H1 (cell line): ENCODE measurements at regions not wholly inside any gene's neighbourhood (a gene's known extent, or its start where the extent isn't known, plus 50 kb on each side); places are given as distances from the start of the nearest gene placed in this dataset.

Experiments used
- CTCF ChIA-PET: fragments of 300-600 bp; sonication (Branson Sonifier 250); formaldehyde crosslinking; loops from one replicate; lab custom pipeline; 2021; ENCODE audit not compliant: partially characterized antibody; lab: Charles Lee
- POLR2A ChIA-PET: fragments of 300-600 bp; sonication (Branson Sonifier 250); formaldehyde crosslinking; loops from one replicate; lab custom pipeline; 2021; ENCODE audit warnings: inconsistent platforms; ENCODE audit not compliant: partially characterized antibody; lab: Charles Lee
- DNase-seq, 2 experiments: peaks; one replicate each; pipeline versions ENCODE4 v3.0.0 to v3.0.0-alpha.2; 2010 to 2022; ENCODE audit warnings: low spot score in 2 of 2, low read depth in 1 of 2, mixed read lengths in 1 of 2
- FAIRE-seq: peaks from 2 replicates; lab custom pipeline; 2011; peaks lifted over from hg19 to GRCh38; lab: Jason Lieb, UNC
- H2AFZ ChIP-seq: 2 replicates; pipeline ENCODE4 v1.8.1; 2012; ENCODE audit warnings: low read length, inconsistent platforms
- H2AK5ac ChIP-seq: 2 replicates; pipeline ENCODE4 v1.6.1; 2013; ENCODE audit warnings: low read depth, low read length
- H2BK120ac ChIP-seq: replicated peaks from 2 replicates; pipeline ENCODE3; 2013; ENCODE audit warnings: low read depth, low read length, inconsistent platforms
- H2BK12ac ChIP-seq: 2 replicates; pipeline ENCODE4 v1.6.1; 2013; ENCODE audit warnings: low read depth, low read length
- H2BK15ac ChIP-seq: 2 replicates; pipeline ENCODE4 v1.6.1; 2013; ENCODE audit warnings: low read length
- H2BK20ac ChIP-seq: 2 replicates; pipeline ENCODE4 v1.6.1; 2013; ENCODE audit warnings: low read length
- H2BK5ac ChIP-seq: 2 replicates; pipeline ENCODE4 v1.6.1; 2013; ENCODE audit warnings: low read depth, low read length
- H3K14ac ChIP-seq: 2 replicates; pipeline ENCODE4 v1.6.1; 2013; ENCODE audit warnings: inconsistent platforms; ENCODE audit not compliant: insufficient read length
- H3K18ac ChIP-seq: 2 replicates; pipeline ENCODE4 v1.6.1; 2013; ENCODE audit warnings: low read length; ENCODE audit errors: extremely low read depth
- H3K23ac ChIP-seq: 2 replicates; pipeline ENCODE4 v1.6.1; 2013; ENCODE audit warnings: inconsistent platforms; ENCODE audit not compliant: insufficient read length
- H3K23me2 ChIP-seq: 2 replicates; pipeline ENCODE4 v1.6.1; 2013; ENCODE audit warnings: low read depth, low read length
- H3K27ac ChIP-seq: 2 replicates; pipeline ENCODE4 v1.6.1; 2011; ENCODE audit warnings: low read depth, low read length, inconsistent platforms
- H3K27me3 ChIP-seq, 4 experiments: replicated peaks in 1 of 4; 1 replicate in 1 of 4; 2 replicates in 3 of 4; pipeline versions ENCODE4 v1.6.1 to v1.8.1; 2011 to 2013; ENCODE audit warnings: low read length in 3 of 4, mild to moderate bottlenecking in 3 of 4, inconsistent platforms in 2 of 4, mixed read lengths in 2 of 4, moderate library complexity in 1 of 4; ENCODE audit not compliant: control insufficient read depth in 3 of 4, insufficient read depth in 3 of 4; ENCODE audit errors: extremely low read depth in 1 of 4
- H3K36me3 ChIP-seq, 4 experiments: 2 replicates each; pipeline versions ENCODE4 v1.6.1 to v1.8.1; 2011 to 2013; ENCODE audit warnings: mild to moderate bottlenecking in 4 of 4, low read length in 3 of 4, moderate library complexity in 2 of 4, control low read depth in 1 of 4, inconsistent platforms in 1 of 4; ENCODE audit not compliant: insufficient read depth in 4 of 4, control insufficient read depth in 2 of 4
- H3K4ac ChIP-seq: replicated peaks from 2 replicates; pipeline ENCODE3; 2013; ENCODE audit warnings: low read length, low read depth, mixed read lengths, inconsistent platforms; ENCODE audit not compliant: insufficient read length
- H3K4me1 ChIP-seq, 4 experiments: replicated peaks in 1 of 4; 1 replicate in 1 of 4; 2 replicates in 3 of 4; pipeline versions ENCODE4 v1.6.1 to v1.8.1; 2011 to 2013; ENCODE audit warnings: low read length in 3 of 4, inconsistent platforms in 2 of 4, mixed read lengths in 1 of 4; ENCODE audit not compliant: insufficient read depth in 4 of 4, control insufficient read depth in 3 of 4
- H3K4me2 ChIP-seq, 2 experiments: 2 replicates each; pipeline versions ENCODE4 v1.6.1 to v1.8.1; 2011 to 2013; ENCODE audit warnings: low read depth in 2 of 2, low read length in 2 of 2, control low read depth in 1 of 2, inconsistent platforms in 1 of 2, mild to moderate bottlenecking in 1 of 2; ENCODE audit not compliant: insufficient read depth in 1 of 2
- H3K4me3 ChIP-seq, 4 experiments: fragments of 200-600, 300-600 bp in 1 of 4; sonication (generic), shearing (Covaris generic), sonication (Bioruptor Twin) in 1 of 4; 2 replicates each; pipeline versions ENCODE4 v1.5.1 to v1.8.1; 2011 to 2016; ENCODE audit warnings: low read length in 4 of 4, low read depth in 3 of 4, control low read depth in 2 of 4, inconsistent platforms in 2 of 4, mild to moderate bottlenecking in 2 of 4, mixed read lengths in 1 of 4, moderate library complexity in 1 of 4; ENCODE audit not compliant: insufficient read depth in 2 of 4; ENCODE audit errors: extremely low read depth in 1 of 4
- H3K56ac ChIP-seq: replicated peaks from 2 replicates; pipeline ENCODE3; 2013; ENCODE audit warnings: low read depth, mild to moderate bottlenecking, mixed read lengths, low read length, inconsistent platforms; ENCODE audit not compliant: insufficient read length
- H3K79me1 ChIP-seq: 2 replicates; pipeline ENCODE4 v1.6.1; 2013; ENCODE audit warnings: low read depth, low read length, control low read depth
- H3K79me2 ChIP-seq, 2 experiments: 2 replicates each; pipeline versions ENCODE4 v1.6.1 to v1.8.1; 2012 to 2013; ENCODE audit warnings: low read length in 2 of 2, mild to moderate bottlenecking in 2 of 2, inconsistent platforms in 1 of 2; ENCODE audit not compliant: insufficient read depth in 2 of 2, control insufficient read depth in 1 of 2
- H3K9ac ChIP-seq, 4 experiments: replicated peaks in 1 of 4; 1 replicate in 1 of 4; 2 replicates in 3 of 4; pipeline versions ENCODE4 v1.6.1 to v1.8.1; 2011 to 2013; ENCODE audit warnings: low read depth in 3 of 4, low read length in 3 of 4, control low read depth in 2 of 4, mild to moderate bottlenecking in 2 of 4, moderate library complexity in 2 of 4, inconsistent platforms in 1 of 4; ENCODE audit errors: extremely low read depth in 1 of 4
- H3K9me3 ChIP-seq, 2 experiments: 2 replicates each; pipeline versions ENCODE4 v1.6.1 to v1.8.1; 2012 to 2013; ENCODE audit warnings: mild to moderate bottlenecking in 2 of 2, moderate library complexity in 2 of 2, control low read depth in 1 of 2, inconsistent platforms in 1 of 2, low read depth in 1 of 2, low read length in 1 of 2, mixed read lengths in 1 of 2; ENCODE audit not compliant: insufficient read depth in 2 of 2
- H4K20me1 ChIP-seq, 2 experiments: replicated peaks in 1 of 2; 2 replicates each; pipeline versions ENCODE3 to v1.8.1; 2011 to 2013; ENCODE audit warnings: inconsistent platforms in 2 of 2, low read length in 2 of 2, mild to moderate bottlenecking in 1 of 2; ENCODE audit not compliant: insufficient read depth in 2 of 2, control insufficient read depth in 1 of 2
- H4K5ac ChIP-seq: 2 replicates; pipeline ENCODE4 v1.6.1; 2013; ENCODE audit warnings: low read length, low read depth, mixed read lengths, inconsistent platforms; ENCODE audit not compliant: insufficient read length
- H4K8ac ChIP-seq: 2 replicates; pipeline ENCODE4 v1.8.0; 2013; ENCODE audit warnings: mild to moderate bottlenecking, moderate library complexity, low read length, inconsistent platforms; ENCODE audit not compliant: insufficient read depth; ENCODE audit errors: extremely low read depth
- H4K91ac ChIP-seq: replicated peaks from 2 replicates; pipeline ENCODE3; 2013; ENCODE audit warnings: low read length, mixed read lengths, inconsistent platforms; ENCODE audit not compliant: insufficient read length
- BRCA1 ChIP-seq: IDR thresholded peaks from 2 replicates; pipeline ENCODE4 v1.6.1; 2012; ENCODE audit warnings: low read depth, low read length, improper control_type of control experiment
- CBX8 ChIP-seq: fragments of 300-800, 300-1000 bp; sonication (generic); IDR thresholded peaks from 2 replicates; pipeline ENCODE4 v1.7.1; 2016; ENCODE audit warnings: low read depth, low read length, borderline replicate concordance
- CHD2 ChIP-seq: IDR thresholded peaks from 2 replicates; pipeline ENCODE4 v1.6.1; 2012; ENCODE audit warnings: low read length, improper control_type of control experiment
- CREB1 ChIP-seq: IDR thresholded peaks from 2 replicates; pipeline ENCODE4 v1.6.1; 2012; ENCODE audit warnings: inconsistent platforms
- EZH2 ChIP-seq: fragments of 200-600 bp; sonication (generic); IDR thresholded peaks from 2 replicates; pipeline ENCODE4 v1.7.1; 2012; ENCODE audit warnings: low read depth, mild to moderate bottlenecking, moderate library complexity, low read length, inconsistent platforms; ENCODE audit not compliant: severe bottlenecking
- JUN ChIP-seq: IDR thresholded peaks from 2 replicates; pipeline ENCODE4 v1.6.1; 2011; ENCODE audit warnings: low read depth, mild to moderate bottlenecking, improper control_type of control experiment, low read length
- JUND ChIP-seq: IDR thresholded peaks from 2 replicates; pipeline ENCODE4 v1.6.1; 2011; ENCODE audit warnings: mild to moderate bottlenecking, improper control_type of control experiment, low read length
- MAFK ChIP-seq: IDR thresholded peaks from 2 replicates; pipeline ENCODE4 v1.6.1; 2012; ENCODE audit warnings: low read depth, mild to moderate bottlenecking, improper control_type of control experiment, low read length
- MAX ChIP-seq: IDR thresholded peaks from 2 replicates; pipeline ENCODE4 v1.6.1; 2012; ENCODE audit warnings: inconsistent platforms
- NANOG ChIP-seq: IDR thresholded peaks from 2 replicates; pipeline ENCODE4 v1.6.1; 2011; ENCODE audit warnings: low read length, low read depth, mild to moderate bottlenecking, inconsistent platforms; ENCODE audit not compliant: insufficient read depth, poor library complexity, severe bottlenecking
- PHF8 ChIP-seq: fragments of 200-600 bp; sonication (generic); conservative IDR thresholded peaks from 2 replicates; pipeline ENCODE4 v1.7.1; 2012; ENCODE audit warnings: low read depth, mild to moderate bottlenecking, inconsistent platforms, low read length, moderate library complexity
- POLR2A ChIP-seq, 2 experiments: IDR thresholded peaks; 1 replicate in 1 of 2; 2 replicates in 1 of 2; pipeline ENCODE4 v1.6.1; 2011; ENCODE audit warnings: low read depth in 2 of 2, low read length in 2 of 2, mild to moderate bottlenecking in 2 of 2; ENCODE audit errors: control extremely low read depth in 1 of 2
- POLR2AphosphoS5 ChIP-seq: IDR thresholded peaks from 2 replicates; pipeline ENCODE4 v1.6.1; 2011; ENCODE audit warnings: low read depth, low read length
- RNF2 ChIP-seq: fragments of 200-900, 300-1000 bp; sonication (generic); IDR thresholded peaks from 2 replicates; pipeline ENCODE4 v1.7.1; 2016; ENCODE audit warnings: borderline replicate concordance, low read depth, mild to moderate bottlenecking, antibody characterized with exemption, low read length; ENCODE audit not compliant: poor library complexity, severe bottlenecking; ENCODE audit errors: missing control alignments
- SP2 ChIP-seq: IDR thresholded peaks from 2 replicates; pipeline ENCODE4 v1.6.1; 2012; ENCODE audit warnings: mild to moderate bottlenecking, low read length, inconsistent platforms
- SP4 ChIP-seq: IDR thresholded peaks from 2 replicates; pipeline ENCODE4 v1.6.1; 2012; ENCODE audit warnings: low read length, inconsistent platforms
- TCF12 ChIP-seq: IDR thresholded peaks from 2 replicates; pipeline ENCODE4 v1.6.1; 2011; ENCODE audit warnings: low read depth, mild to moderate bottlenecking, low read length
- YY1 ChIP-seq: IDR thresholded peaks from 2 replicates; pipeline ENCODE4 v1.6.1; 2011; ENCODE audit warnings: low read depth, mild to moderate bottlenecking, low read length

- Histone ChIP-seq H3K23ac (no peak overlapping the region), H4K5ac (no peak overlapping the region), H3K27me3 (no peaks in the 10 kb centered on the region), H3K56ac (no peak overlapping the region), H3K27ac (no peak overlapping the region), H4K8ac (no peak overlapping the region), H2BK5ac (no peak overlapping the region), H3K4me3 (no peak overlapping the region), H3K4ac (no peak overlapping the region), H2AFZ (no peak overlapping the region), H3K79me1 (no peaks in the 10 kb centered on the region), H2BK20ac (no peak overlapping the region), H3K14ac (no peak overlapping the region), H2BK120ac (no peak overlapping the region), H4K91ac (no peak overlapping the region), H3K9ac (no peak overlapping the region), H3K18ac (no peak overlapping the region), H3K23me2 (no peaks in the 10 kb centered on the region), H3K4me1 (no peaks in the 10 kb centered on the region), H4K20me1 (no peaks in the 10 kb centered on the region), H3K4me2 (no peak overlapping the region), H3K9me3 (no peaks in the 10 kb centered on the region), H3K36me3 (no peaks in the 10 kb centered on the region), H3K79me2 (no peaks in the 10 kb centered on the region), H2BK15ac (no peak overlapping the region), H2AK5ac (no peak overlapping the region), H2BK12ac (no peak overlapping the region)
- ChIA-PET CTCF (no interaction called here), POLR2A (no interaction called here)
- no peak for DNase-seq
- no peak for FAIRE-seq
- TF ChIP-seq CBX8 (no peak), BRCA1 (no peak), POLR2A (IDR thresholded peaks at IDR 0.05; ENCODE audit: control extremely low read depth in 1 of 2, low read depth in 2 of 2, low read length in 2 of 2) (no peak), YY1 (no peak), NANOG (no peak), JUND (no peak), MAFK (no peak), CREB1 (no peak), PHF8 (no peak), MAX (no peak), CHD2 (no peak), POLR2AphosphoS5 (no peak), EZH2 (no peak), JUN (no peak), SP4 (no peak), RNF2 (no peak), TCF12 (no peak), SP2 (no peak)
These were observed 169.4 kb downstream of the RPL10L start for GRCh38 chr14:46482200-46482599.
